DMS53 treated with DMSO at 0.1 percent for 48 hours (cell line): ENCODE measurements at regions not wholly inside any gene's neighbourhood (a gene's known extent, or its start where the extent isn't known, plus 50 kb on each side); places are given as distances from the start of the nearest gene placed in this dataset.
"Not testable (repeated sequence)": the region's sequence is repeated elsewhere in the genome, so short reads cannot be mapped to it uniquely, and the experiment has no call there.

Experiments
- DNase-seq: peaks from one replicate; lab custom pipeline; 2025; ENCODE audit not compliant: unreplicated experiment; lab: John Stamatoyannopoulos, UW

GRCh38 chr12:9543341-9543740, 64.4 kb downstream of the KLRB1 start:
- not testable (repeated sequence) for DNase-seq

- DNase-seq = not testable (repeated sequence)
Measured at GRCh38 chr12:9542827-9543226, 64.9 kb downstream of the KLRB1 start.

GRCh38 chr12:9515925-9516324, 91.8 kb downstream of the KLRB1 start:
- DNase-seq = not testable (repeated sequence)

GRCh38 chr12:9512695-9513094, 95.0 kb downstream of the KLRB1 start:
- DNase-seq = not testable (repeated sequence)

GRCh38 chr12:9510392-9511011, 97.2 kb downstream of the KLRB1 start:
- not testable (repeated sequence) for DNase-seq

GRCh38 chr12:9509464-9510161, 98.1 kb downstream of the KLRB1 start:
- no peak for DNase-seq

GRCh38 chr12:9506746-9507145, 101.0 kb downstream of the KLRB1 start:
- DNase-seq = no peak

GRCh38 chr12:9503384-9503783, 104.3 kb downstream of the KLRB1 start:
- DNase-seq = not testable (repeated sequence)

GRCh38 chr12:9502845-9503244, 104.9 kb downstream of the KLRB1 start:
- DNase-seq = not testable (repeated sequence)

GRCh38 chr12:9493325-9493724, 114.4 kb downstream of the KLRB1 start:
- DNase-seq = not testable (repeated sequence)

- not testable (repeated sequence) for DNase-seq
Measured at GRCh38 chr12:9481289-9481688, 126.4 kb downstream of the KLRB1 start.

GRCh38 chr12:9474197-9474596, 133.5 kb downstream of the KLRB1 start:
- not testable (repeated sequence) for DNase-seq

- not testable (repeated sequence) for DNase-seq
Measured at GRCh38 chr12:9473638-9474037, 134.1 kb downstream of the KLRB1 start.

GRCh38 chr12:9471501-9471900, 136.2 kb downstream of the KLRB1 start:
- not testable (repeated sequence) for DNase-seq

- not testable (repeated sequence) for DNase-seq
Measured at GRCh38 chr12:9470367-9470766, 137.3 kb downstream of the KLRB1 start.

- DNase-seq = not testable (repeated sequence)
Measured at GRCh38 chr12:9469956-9470355, 137.8 kb downstream of the KLRB1 start.

GRCh38 chr12:9469463-9469862, 138.3 kb downstream of the KLRB1 start:
- not testable (repeated sequence) for DNase-seq

- DNase-seq = peak; percentile 80
Measured at GRCh38 chr12:9468998-9469397, 138.7 kb downstream of the KLRB1 start.

- DNase-seq = not testable (repeated sequence)
Measured at GRCh38 chr12:9468144-9468543, 139.6 kb downstream of the KLRB1 start.

GRCh38 chr12:9464408-9464807, 143.3 kb downstream of the KLRB1 start:
- no peak for DNase-seq

- not testable (repeated sequence) for DNase-seq
Measured at GRCh38 chr12:9455516-9455915, 152.2 kb downstream of the KLRB1 start.

GRCh38 chr12:9454021-9454420, 153.7 kb downstream of the KLRB1 start:
- not testable (repeated sequence) for DNase-seq
